ENCODE measurements at regions not wholly inside any gene's neighbourhood (a gene's known extent, or its start where the extent isn't known, plus 50 kb on each side); places are given as distances from the start of the nearest gene placed in this dataset.

DNA sequence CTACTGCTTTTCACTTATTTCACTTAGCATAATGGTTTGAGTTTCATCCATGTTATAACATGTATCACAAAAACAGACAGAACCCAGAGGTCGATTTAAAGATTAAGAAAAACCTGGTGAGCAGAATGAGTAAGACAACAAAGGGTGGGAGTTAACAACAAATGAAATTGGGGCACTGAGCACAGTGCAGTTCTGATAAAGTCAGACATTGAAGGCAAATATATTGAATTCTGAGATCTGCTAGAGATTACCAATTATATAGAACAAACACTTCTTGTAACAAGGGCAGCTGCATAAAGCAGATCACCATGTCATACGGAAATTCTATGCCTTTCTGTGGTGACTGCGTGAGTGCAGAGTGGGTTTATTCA is 517.3 kb upstream of the RORB start:
- Mint-ChIP-seq H3K27me3 (ENCODE audit: low read depth in 3 of 3) (peaks cover 0 to 2% (median 0%) of the 10 kb centered on the region in 3 donors), H3K4me3 (no peak overlapping the region), H3K9me3 (peaks cover 0 to 6% (median 1%) of the 10 kb centered on the region in 7 donors), H3K36me3 (no peaks in the 10 kb centered on the region), H3K27ac (no peak overlapping the region), H3K4me1 (no peaks in the 10 kb centered on the region)
- no peaks in the 10 kb centered on the region for H4K20me1 ChIP-seq (ENCODE audit: insufficient read depth, low read length)
- H3K9me3 ChIP-seq (replicated peaks in 1 of 2; ENCODE audit: control insufficient read depth in 1 of 2, insufficient read depth in 1 of 2, low read length in 2 of 2), result peaks cover 4 to 15% of the 10 kb centered on the region in 2 donors
- no peak for DNase-seq
- H3K36me3 ChIP-seq (replicated peaks in 1 of 2; ENCODE audit: control insufficient read depth in 1 of 2, insufficient read depth in 2 of 2, low read length in 2 of 2), result no peaks in the 10 kb centered on the region
- H3K9ac ChIP-seq (ENCODE audit: insufficient read depth, low read length, poor library complexity, severe bottlenecking), result no peak overlapping the region
- H3K4me2 ChIP-seq (replicated peaks; ENCODE audit: extremely low read depth, low read length, poor library complexity, severe bottlenecking), result no peak overlapping the region
- TF ChIP-seq, protein P1, sequence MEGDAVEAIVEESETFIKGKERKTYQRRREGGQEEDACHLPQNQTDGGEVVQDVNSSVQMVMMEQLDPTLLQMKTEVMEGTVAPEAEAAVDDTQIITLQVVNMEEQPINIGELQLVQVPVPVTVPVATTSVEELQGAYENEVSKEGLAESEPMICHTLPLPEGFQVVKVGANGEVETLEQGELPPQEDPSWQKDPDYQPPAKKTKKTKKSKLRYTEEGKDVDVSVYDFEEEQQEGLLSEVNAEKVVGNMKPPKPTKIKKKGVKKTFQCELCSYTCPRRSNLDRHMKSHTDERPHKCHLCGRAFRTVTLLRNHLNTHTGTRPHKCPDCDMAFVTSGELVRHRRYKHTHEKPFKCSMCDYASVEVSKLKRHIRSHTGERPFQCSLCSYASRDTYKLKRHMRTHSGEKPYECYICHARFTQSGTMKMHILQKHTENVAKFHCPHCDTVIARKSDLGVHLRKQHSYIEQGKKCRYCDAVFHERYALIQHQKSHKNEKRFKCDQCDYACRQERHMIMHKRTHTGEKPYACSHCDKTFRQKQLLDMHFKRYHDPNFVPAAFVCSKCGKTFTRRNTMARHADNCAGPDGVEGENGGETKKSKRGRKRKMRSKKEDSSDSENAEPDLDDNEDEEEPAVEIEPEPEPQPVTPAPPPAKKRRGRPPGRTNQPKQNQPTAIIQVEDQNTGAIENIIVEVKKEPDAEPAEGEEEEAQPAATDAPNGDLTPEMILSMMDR (IDR thresholded peaks at IDR 0.05), result no peak
- no peak overlapping the region for H2AFZ ChIP-seq (ENCODE audit: insufficient read depth, low read depth, low read length, poor library complexity, severe bottlenecking)
- H3K27ac ChIP-seq (ENCODE audit: low read depth in 1 of 2, low read length in 2 of 2), result no peak overlapping the region
- no peak overlapping the region for H3K4me3 ChIP-seq (replicated peaks in 1 of 3; ENCODE audit: low read depth in 2 of 3, low read length in 3 of 3)
- no peaks in the 10 kb centered on the region for H3K27me3 ChIP-seq (ENCODE audit: control insufficient read depth in 2 of 2, insufficient read depth in 2 of 2, low read length in 2 of 2)
- no peaks in the 10 kb centered on the region for H3K79me2 ChIP-seq (ENCODE audit: insufficient read depth, low read length)
- intact Hi-C loops (cut with micrococcal nuclease), result no loop called here
- H3K4me1 ChIP-seq (ENCODE audit: control insufficient read depth in 1 of 2, insufficient read depth in 2 of 2, low read length in 2 of 2), result no peaks in the 10 kb centered on the region
- no CpG with 5 or more reads among the region's 3 CpGs for WGBS (ENCODE audit: insufficient coverage)

GRCh38 chr9:73980754-73981153 is 516.4 kb upstream of the RORB start:
- H3K9me3 Mint-ChIP-seq, result peaks cover 0 to 10% (median 6%) of the 10 kb centered on the region in 7 donors
- intact Hi-C loops (cut with micrococcal nuclease), result no loop called here
- TF ChIP-seq, protein P1 (IDR thresholded peaks at IDR 0.05), result no peak
- Histone ChIP-seq H3K27ac (ENCODE audit: low read depth in 1 of 2, low read length in 2 of 2) (no peak overlapping the region), H3K4me2 (replicated peaks; ENCODE audit: extremely low read depth, low read length, poor library complexity, severe bottlenecking) (no peak overlapping the region), H3K9me3 (replicated peaks in 1 of 2; ENCODE audit: control insufficient read depth in 1 of 2, insufficient read depth in 1 of 2, low read length in 2 of 2) (peaks cover 9 to 22% of the 10 kb centered on the region in 2 donors), H3K27me3 (ENCODE audit: control insufficient read depth in 2 of 2, insufficient read depth in 2 of 2, low read length in 2 of 2) (no peaks in the 10 kb centered on the region), H3K79me2 (ENCODE audit: insufficient read depth, low read length) (no peaks in the 10 kb centered on the region), H2AFZ (ENCODE audit: insufficient read depth, low read depth, low read length, poor library complexity, severe bottlenecking) (no peak overlapping the region), H3K36me3 (replicated peaks in 1 of 2; ENCODE audit: control insufficient read depth in 1 of 2, insufficient read depth in 2 of 2, low read length in 2 of 2) (no peaks in the 10 kb centered on the region), H3K4me1 (ENCODE audit: control insufficient read depth in 1 of 2, insufficient read depth in 2 of 2, low read length in 2 of 2) (no peaks in the 10 kb centered on the region), H4K20me1 (ENCODE audit: insufficient read depth, low read length) (no peaks in the 10 kb centered on the region), H3K4me3 (replicated peaks in 1 of 3; ENCODE audit: low read depth in 2 of 3, low read length in 3 of 3) (no peak overlapping the region), H3K9ac (ENCODE audit: insufficient read depth, low read length, poor library complexity, severe bottlenecking) (no peak overlapping the region)
- H3K27me3 Mint-ChIP-seq (ENCODE audit: low read depth in 3 of 3), result peaks cover 0 to 2% (median 0%) of the 10 kb centered on the region in 3 donors
- no peaks in the 10 kb centered on the region for H3K4me1 Mint-ChIP-seq
- no peak for DNase-seq
- H3K27ac Mint-ChIP-seq, result no peak overlapping the region
- no peak overlapping the region for H3K4me3 Mint-ChIP-seq
- H3K36me3 Mint-ChIP-seq, result no peaks in the 10 kb centered on the region

Measured in CD14-positive monocyte (primary cell).